Urothelium cell line (cell line): ENCODE measurements at regions not wholly inside any gene's neighbourhood (a gene's known extent, or its start where the extent isn't known, plus 50 kb on each side); places are given as distances from the start of the nearest gene placed in this dataset.
"Not testable (repeated sequence)": the region's sequence is repeated elsewhere in the genome, so short reads cannot be mapped to it uniquely, and the experiment has no call there.

Experiments
- DNase-seq: peaks from one replicate; pipeline ENCODE4 v3.0.0; 2011; ENCODE audit warnings: low spot score, mixed read lengths
- FAIRE-seq: peaks from 2 replicates; lab custom pipeline; 2011; peaks lifted over from hg19 to GRCh38; lab: Jason Lieb, UNC

DNA sequence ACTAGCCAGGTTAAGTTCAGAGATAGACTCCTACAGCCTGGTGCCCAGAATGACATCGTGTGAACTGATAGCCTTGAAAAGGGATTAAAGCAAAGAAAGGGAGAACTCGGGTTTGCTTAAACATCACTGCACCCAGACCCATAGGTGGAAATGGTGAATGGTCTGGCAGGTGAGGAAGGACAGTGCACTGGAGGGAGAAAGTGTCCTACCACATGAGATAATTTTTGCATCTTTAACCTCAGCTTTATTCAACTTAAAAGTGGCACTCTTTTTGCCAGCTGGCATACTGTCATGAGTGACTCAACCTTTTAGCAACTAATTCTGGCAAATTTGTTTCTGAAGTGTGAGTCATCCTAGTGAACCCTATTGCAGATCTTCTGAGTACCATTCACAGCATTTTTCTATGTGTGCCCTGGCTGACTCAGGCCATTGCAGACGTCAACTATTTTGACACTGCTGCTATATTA lies 53.0 kb upstream of the DAPP1 start:
- peak; percentile 76 for DNase-seq

DNA sequence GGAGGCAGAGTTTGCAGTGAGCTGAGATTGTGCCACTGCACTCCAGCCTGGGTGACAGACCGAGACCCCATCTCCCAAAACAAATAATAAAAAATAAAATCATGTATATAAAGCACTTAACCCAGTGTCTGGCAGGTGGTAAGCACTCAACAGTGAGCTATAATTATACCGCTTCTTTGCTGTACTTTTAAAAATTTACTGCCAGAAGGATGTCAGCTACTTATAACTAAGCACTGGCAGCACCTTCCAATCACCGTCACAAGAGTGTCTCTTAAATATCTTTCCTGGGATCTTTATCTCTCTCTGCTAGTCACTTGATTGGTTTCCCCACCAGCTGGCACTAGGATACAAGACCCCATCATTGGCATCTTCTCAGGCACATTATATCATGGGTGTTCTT lies 53.9 kb upstream of the DAPP1 start:
- FAIRE-seq (no peak), DNase-seq (no peak)

More for the DNA sequence above, 53.0 kb upstream of the DAPP1 start:
- FAIRE-seq: peak; percentile 86

DNA sequence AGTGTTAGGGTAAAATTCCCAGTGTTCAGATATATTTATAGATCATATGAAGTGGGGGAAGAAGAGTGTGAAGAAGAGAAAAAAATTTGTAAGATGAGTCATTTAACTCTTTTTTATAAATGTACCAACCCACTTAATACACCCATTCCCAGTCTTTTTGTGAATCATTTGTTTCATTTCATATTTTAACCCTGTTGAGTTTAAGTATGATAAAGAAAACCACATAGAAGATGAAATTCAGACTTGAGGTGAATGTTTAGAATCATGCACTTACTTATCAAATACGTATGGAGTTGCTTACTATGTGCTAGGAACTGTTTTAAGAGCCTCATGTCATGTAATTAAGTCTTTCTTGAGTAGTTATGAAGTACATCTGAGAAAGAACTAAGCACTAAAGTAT lies 56.6 kb upstream of the DAPP1 start:
- no peak for DNase-seq
- no peak for FAIRE-seq

DNA sequence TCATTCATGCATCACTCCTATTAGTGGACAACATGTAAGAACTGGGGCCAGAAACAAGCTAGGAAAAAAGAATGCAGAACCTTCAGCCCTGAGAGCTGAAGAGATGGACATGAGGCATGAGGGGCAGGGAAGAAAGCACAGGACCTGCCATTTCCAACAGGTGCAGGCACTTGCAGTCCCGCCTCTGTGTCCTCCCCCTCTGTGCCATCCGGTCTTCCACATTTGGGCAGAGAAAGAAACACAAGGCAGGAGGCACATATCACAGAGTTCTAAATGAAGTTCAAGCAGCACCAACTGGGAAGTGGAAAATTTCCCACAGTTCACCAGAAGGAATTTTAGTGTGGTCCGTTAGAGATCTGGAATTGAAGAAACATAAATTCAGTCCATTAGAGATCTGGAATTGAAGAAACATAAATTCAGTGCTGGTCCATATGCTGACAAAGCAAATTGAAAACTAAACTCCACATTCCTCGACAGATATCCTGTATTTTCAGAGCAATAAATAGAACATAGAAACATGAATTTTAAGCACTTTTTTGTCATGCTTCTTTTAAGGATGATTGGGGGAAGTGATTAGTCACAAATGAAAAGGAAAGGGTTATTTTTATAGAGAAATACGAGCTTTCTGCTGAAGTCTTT lies 57.2 kb upstream of the DAPP1 start:
- FAIRE-seq (no peak), DNase-seq (no peak)

DNA sequence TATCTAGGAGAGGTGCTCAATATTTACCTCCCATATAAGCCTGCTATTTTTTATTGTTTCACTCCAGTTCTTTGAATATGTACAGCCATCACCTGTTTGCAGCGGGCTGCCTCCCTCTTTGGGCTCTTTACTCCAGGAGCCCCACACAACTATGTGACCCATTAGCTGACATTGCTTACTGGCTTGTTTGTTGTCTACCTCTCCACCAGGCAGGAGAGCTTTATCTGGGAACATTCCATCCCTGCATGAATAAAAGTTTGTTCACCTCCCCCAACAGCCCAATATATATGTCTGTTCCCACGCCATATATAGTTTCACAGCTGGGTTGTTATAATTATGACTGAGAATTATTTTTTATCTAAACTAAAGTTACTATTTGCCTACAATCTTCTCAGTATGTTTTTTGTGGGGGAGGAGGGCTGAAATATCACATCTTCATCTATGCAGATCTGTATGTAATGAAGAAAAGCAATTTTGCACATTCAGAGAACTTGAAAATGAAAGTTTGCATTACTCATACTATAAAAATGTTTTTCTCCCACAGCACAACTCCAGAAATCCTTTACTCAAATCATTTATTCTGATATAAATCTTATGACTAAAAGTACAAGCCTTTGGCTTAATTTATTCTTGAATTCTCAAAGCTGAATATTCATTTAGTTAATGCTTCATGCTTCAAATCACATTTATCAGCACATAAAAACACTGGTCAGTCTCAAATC lies 61.2 kb upstream of the DAPP1 start:
- FAIRE-seq (no peak), DNase-seq (no peak)

DNA sequence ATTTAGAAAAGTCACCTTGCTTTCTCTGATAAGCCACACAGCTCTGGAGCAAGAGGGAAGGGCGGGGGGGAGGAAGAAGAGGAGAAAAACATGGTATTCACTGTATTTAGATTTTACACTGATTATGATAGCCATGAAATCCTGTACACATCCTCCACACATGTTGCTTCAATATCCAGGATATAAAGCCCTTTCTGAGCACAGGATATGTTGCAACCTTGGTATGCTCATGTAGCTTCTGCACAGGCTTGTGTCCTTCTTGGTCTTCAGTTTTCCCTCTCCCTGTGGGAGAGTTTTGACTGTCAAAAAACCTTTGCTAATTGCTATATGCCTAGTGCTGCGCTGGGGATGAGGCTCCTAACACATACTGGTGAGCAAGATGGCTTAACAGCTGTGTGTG lies 61.9 kb upstream of the DAPP1 start:
- DNase-seq (no peak), FAIRE-seq (no peak)

DNA sequence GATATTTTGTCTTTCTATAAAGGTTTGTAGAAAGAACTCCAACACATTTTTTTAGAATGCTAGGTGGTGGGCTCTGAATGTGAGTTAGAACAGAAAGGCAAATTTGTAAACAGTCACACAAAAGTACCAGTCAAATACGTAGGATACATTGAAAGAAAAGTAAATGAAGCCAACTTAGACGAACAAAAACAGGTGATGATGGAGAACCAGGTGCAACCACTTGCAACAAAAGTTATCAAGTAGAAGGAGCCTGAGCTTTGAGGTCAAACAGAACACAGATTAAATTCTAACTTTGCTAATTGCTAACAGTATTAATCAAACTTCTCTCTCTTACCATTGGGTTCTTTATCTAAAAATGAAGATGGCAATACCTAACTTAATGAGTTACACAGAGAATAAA lies 62.7 kb upstream of the DAPP1 start:
- FAIRE-seq: no peak
- DNase-seq: no peak

DNA sequence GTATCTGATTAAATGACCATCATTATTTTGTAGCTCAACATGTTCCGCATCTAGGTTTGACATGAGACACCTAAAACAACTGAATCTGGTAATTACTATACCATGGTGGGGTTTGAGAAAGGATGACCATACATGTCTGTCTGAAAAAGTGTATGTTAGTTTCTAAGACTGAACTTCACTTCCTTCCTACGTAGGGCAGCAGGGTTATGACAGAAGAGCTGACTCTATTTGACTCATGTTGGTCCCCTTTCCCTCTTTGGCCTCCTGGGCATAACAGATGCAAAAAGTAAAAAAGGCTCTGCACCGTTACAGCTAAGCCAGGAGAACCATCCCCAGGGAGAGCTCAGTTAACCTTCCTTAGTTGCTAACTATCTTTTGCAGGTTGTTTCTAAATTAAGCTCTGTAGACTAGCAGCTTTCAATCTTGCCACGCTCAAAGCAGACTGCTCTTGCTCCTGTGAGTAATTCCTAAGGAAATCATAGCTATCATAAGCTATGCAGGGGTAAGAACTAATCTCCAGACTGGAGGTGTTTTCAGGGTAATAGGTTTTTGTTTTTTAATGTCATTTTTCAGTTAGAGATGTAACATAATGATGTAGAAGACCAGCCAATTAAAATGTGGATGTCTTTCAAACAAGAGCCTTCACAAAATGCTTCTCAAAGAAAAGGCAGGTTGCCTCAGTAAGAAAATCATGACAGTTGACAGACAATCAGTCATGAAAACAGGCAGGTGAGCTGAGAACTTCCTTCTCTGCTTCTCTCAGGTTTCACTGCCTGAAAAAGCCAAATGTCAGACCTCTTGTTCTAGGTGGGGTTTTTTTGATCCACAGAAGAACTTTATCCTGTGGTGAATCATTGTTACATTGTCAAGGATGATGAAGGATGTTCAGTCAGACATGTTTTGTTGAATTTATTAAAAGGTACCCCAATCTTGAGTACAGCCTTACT lies 66.9 kb upstream of the DAPP1 start:
- no peak for DNase-seq

DNA sequence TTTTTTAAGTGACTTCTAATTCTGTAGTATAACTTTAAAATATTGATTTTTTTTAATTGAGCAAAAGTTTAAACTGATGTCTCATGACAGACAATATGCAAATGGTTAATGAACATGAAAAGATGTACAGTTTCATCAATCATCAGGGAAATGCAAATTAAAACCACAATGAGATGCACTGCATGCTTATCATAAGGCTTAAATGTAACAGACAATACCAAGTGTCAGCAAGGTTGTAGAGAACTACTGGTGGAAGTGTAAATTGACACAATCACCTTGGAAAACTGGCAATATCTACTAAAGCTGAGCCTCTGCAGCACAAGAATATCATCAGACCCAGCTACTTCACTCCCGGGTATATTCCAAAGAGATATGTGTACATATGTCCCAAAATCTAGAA lies 70.2 kb upstream of the DAPP1 start:
- no peak for FAIRE-seq

More for the DNA sequence above, 66.9 kb upstream of the DAPP1 start:
- FAIRE-seq: no peak

DNA sequence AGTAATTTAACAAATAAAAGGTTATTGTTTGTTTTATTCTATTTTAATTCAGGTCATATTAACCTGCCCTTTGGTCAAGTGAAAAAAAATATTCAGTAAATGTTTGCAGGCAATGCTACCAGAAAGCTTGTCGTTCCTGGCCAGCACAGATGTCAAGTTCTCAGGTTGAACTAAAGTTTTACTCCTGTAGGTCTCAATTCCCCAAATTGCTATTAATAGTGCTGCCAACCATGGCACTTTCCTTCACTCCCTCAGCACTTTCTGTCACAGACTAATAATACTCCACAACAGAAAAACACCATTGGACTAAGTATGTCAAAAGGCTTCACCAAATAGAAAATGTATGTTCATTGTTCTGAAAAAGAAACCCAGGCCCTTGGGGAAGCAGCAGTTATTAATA lies 79.2 kb upstream of the C4orf54 start:
- FAIRE-seq (no peak), DNase-seq (no peak)

More for the DNA sequence above, 70.2 kb upstream of the DAPP1 start:
- DNase-seq: no peak

DNA sequence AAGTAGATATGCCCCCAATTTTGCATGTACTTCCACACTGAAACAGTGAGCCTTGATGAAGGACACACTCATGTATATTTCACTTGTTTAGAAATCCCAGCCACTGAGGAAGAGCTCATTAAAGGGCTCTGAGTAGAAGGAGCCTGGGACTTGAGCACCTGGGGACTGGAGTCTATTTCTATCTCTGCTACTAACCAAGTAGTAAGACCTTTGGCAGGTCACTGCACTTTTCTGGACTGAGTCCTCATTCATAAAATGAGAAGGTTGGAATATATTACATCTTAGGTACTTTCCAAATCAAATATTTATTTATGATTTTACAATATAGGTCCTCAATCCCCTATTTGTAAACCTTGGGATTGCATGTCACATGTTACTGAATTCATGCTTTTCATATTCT lies 78.2 kb upstream of the C4orf54 start:
- DNase-seq: no peak
- FAIRE-seq: no peak

DNA sequence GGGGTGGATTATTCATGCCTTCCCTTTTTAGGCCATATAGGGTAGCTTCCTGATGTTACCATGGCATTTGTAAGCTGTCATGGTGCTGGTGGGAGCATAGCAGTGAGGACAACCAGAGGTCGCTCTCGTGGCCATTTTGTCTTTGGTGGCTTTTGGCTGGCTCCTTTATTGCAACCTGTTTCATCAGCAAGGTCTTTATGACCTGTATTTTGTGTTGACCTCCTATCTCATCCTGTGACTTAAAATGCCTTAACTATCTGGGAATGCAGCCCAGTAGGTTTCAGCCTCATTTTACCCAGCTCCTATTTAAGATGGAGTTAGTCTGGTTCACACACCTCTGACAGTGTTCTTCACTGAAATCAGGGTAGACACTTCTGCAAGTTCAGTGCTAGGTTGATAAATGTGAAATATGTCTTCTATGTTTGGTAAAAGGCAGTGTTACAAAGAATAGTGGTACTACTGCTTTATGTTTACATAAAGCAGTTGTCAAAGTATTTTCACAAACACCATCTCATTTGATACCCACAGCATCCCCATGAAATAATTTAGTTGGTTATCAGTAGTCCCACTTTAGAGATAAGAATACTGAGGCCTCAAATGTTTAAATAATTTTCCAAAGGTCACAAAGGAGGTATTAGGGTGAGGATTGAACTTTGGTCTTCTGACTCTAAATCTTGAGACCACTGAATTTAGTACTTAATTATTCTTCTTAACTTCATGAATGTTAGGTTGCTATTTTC lies 77.1 kb upstream of the C4orf54 start:
- FAIRE-seq (no peak), DNase-seq (no peak)

DNA sequence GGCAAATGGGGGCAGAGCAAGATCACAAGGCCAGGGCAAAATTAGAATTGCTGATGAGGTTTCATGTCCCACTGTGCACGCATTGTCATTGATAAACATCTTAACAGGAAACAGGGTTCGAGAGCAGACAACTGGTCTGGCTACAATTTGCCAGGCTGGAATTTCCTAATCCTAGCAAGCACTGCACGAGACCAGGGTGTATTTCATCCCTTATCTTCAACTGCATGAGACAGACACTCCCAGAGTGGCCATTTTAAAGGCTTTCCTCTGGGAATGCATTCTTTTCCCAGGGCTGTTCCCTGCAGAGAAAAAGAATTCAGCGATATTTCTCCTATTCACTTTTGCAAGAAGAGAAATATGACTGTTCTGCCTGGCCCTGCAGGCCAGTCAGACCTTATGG lies 75.8 kb upstream of the C4orf54 start:
- FAIRE-seq, DNase-seq: not testable (repeated sequence)

DNA sequence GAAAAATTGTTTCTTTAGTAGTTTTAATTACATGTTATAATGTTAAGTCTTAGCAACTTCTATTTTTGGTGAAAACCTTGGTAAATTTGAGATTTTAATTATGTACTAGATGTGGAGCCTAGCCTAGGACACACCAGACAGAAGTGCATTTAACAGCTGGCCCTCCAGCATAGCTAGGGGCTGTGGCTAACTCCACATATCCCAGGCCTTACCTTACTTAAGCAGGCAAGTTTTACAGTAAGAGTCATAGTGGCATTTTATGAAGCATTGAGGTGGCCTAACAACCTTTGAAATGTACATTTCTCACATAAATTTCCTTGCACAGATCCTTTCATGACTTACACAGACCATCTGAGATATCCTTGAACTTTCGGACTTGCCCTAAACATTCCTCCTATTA lies 71.6 kb upstream of the C4orf54 start:
- no peak for DNase-seq
- no peak for FAIRE-seq

DNA sequence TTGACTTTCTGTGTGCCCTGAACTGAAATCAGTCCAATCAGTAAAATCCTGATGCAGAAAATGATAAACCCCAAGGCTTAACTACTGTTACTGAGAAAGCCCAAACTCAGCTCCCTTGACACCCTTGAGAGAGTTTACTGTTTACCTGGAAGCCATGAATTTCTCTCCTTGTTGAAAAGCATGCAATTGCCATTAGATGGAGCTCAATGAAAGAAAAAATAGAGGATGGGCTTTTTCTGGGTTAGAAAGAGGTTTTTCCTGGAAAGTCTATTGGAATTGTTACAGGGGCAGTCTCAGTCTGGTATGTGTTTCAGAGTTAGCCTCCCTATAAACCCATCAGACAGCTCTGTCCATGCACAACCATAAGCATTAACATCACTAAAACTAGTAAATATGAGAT lies 66.4 kb upstream of the C4orf54 start:
- FAIRE-seq (no peak), DNase-seq (no peak)

DNA sequence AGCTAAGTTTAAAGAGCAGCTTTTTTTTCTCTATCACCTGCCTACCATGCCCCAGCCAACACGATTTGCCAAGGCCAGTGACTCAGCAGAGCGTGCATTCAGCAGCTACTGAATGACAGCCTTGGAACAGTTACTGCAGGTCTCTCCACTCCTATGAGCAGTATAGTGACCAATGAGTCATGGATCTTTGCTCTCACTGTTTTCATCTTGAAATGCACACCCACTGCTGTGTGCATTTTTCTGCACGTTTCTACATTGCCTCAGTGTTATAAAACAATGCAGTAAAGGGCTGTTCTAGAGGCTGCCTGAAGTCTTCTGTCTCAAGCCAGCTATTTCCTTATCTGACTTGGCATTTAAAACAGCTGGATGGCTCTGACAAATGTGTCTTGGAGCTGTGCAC lies 66.0 kb upstream of the C4orf54 start:
- peak; percentile 86 for DNase-seq
- FAIRE-seq: peak; percentile 88

DNA sequence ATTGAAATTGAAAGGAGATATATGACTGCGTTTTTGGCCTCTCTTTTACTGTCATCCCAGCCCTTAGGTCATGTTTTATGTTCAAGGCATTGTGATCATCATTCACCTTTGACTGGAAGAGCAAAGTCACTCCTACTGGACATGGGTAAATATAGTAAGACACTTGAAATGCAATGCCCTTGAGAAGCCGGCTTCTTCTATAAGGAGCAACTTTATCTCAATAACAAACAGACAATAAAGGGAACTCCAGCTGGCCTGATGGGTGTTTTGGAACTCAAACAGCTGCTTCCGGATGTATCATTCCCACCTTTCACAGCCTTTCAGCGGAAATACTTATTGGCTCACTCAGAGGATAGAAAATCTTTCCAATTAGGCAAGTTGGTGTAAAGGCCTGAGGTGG lies 65.1 kb upstream of the C4orf54 start:
- DNase-seq: no peak
- no peak for FAIRE-seq

DNA sequence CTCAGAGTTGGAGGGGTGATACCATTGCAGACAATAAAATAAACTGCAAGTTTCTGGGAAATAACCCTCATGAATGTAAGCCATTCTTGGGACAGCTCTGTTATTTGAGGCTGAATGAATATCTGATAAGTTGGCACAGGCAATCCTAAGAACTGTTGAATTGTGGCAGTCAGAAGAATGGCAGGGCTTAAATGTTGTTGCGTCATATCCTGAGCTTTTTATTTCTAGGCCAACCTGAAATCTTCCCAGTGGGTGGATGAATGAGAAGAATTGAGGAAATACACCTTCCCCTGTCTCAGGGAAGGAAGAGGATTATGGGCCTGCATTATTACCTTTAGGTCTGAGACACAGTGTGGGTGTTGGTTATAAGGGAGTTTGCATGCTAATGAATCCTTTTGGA lies 64.4 kb upstream of the C4orf54 start:
- DNase-seq: no peak
- FAIRE-seq: no peak

DNA sequence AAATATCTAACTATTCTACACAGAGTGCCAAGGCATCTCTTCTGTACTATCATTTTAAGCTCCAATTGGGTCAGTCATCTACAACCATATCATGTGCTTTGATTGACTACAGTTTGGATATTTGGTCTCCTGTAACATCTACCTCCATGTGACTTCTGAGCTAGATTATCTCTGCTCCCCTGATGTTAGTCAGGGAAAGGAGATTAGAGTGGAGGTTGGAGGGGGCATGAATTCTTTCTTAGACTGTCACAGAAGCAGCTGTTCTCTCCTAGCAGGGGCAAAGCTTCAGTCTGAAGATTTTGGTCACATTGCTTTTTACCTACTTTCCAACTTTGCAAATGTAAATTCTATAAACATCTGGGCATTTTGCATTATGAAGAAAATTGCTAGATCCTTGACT lies 62.6 kb upstream of the C4orf54 start:
- FAIRE-seq: no peak
- DNase-seq: no peak

DNA sequence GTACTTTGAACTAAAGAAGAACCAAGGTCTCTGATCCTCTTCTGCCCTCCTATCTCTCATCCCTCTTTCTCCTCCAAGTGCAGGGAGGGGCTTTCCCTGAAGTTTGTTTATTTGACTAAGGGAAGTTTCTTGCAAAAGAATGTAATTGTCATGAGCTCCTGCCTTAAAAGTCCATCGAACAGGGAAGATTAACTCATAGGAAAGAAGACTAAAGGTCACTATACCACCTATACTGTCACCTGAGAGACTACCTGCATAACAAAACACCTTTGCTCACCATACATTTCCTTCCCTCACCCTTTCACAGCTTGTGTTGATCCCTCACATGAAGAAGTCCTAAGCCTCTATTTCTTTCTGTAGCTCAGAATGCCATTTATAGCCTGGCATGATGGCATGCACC lies 59.4 kb upstream of the C4orf54 start:
- no peak for FAIRE-seq
- DNase-seq: no peak

DNA sequence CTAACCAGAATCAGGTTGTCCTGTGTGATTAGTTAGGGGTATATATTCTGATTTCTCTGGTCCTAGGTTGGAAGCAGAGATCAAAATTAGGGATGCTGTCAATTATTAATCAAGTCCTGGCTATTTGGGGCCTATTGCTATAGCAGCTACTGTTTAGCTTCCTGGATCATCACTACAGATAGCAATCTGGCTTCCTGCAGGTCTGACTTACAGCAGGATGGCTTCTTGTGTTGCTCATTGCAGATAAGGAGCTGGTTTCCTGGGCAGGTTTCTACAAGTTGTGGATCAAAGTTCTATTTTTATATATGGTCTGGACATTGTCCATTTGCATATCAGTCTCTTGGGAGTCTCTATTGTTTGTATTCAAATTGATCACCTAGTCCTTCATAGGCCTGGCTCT lies 57.7 kb upstream of the C4orf54 start:
- no peak for FAIRE-seq
- DNase-seq: no peak
